GM12878 (cell line): ENCODE measurements at regions not wholly inside any gene's neighbourhood (a gene's known extent, or its start where the extent isn't known, plus 50 kb on each side); places are given as distances from the start of the nearest gene placed in this dataset.

Experiments used
- ATAC-seq: fragments of 200-7000 bp; cut with Tn5 transposase; 3 replicates; pipeline ENCODE4 v1.9.1; 2020; ENCODE audit warnings: mild to moderate bottlenecking, moderate library complexity
- BruUV-seq: library from RNA; stranded (reverse); fragments of 400-500 nt; replicated peaks from 2 replicates; lab custom pipeline; 2021; lab: Mats Ljungman, UMichigan
- CTCF ChIA-PET: fragments of 300-600 bp; sonication (Branson Sonifier 250); formaldehyde crosslinking; extraction: SDS; loops from one replicate; lab custom pipeline; 2021; ENCODE audit warnings: inconsistent platforms; lab: Yijun Ruan, JAX
- POLR2A ChIA-PET: fragments of 350-600 bp; formaldehyde crosslinking; extraction: SDS; loops from one replicate; lab custom pipeline; 2021; ENCODE audit warnings: inconsistent platforms; lab: Charles Lee
- RAD21 ChIA-PET: fragments of 300-600 bp; sonication (Branson Sonifier 250); formaldehyde crosslinking; loops from one replicate; lab custom pipeline; 2023; ENCODE audit warnings: antibody characterized with exemption; ENCODE audit not compliant: unreplicated experiment; lab: Charles Lee
- SMC1A ChIA-PET: fragments of 300-600 bp; sonication (Branson Sonifier 250); formaldehyde crosslinking; loops from one replicate; lab custom pipeline; 2023; ENCODE audit not compliant: unreplicated experiment, uncharacterized antibody; lab: Charles Lee
- DNase-seq: peaks from one replicate; pipeline ENCODE4 v3.0.0-alpha.2; 2011; ENCODE audit warnings: low read depth, low spot score
- FAIRE-seq: peaks from 3 replicates; lab custom pipeline; 2011; peaks lifted over from hg19 to GRCh38; lab: Jason Lieb, UNC
- H2AFZ ChIP-seq: 2 replicates; pipeline ENCODE4 v1.6.0; 2011; ENCODE audit warnings: low read depth, low read length, control low read depth; ENCODE audit not compliant: control insufficient read depth
- H3K27ac ChIP-seq: 2 replicates; pipeline ENCODE4 v1.5.1; 2011; ENCODE audit warnings: control low read depth; ENCODE audit not compliant: control insufficient read depth, insufficient read depth
- H3K27me3 ChIP-seq, 2 experiments: replicated peaks in 1 of 2; 2 replicates each; pipeline versions ENCODE4 v1.6.0 to v1.6.1; 2011; ENCODE audit warnings: low read length in 1 of 2; ENCODE audit not compliant: control insufficient read depth in 2 of 2, insufficient read depth in 2 of 2
- H3K36me3 ChIP-seq, 2 experiments: 2 replicates each; pipeline ENCODE4 v1.5.1; 2011; ENCODE audit warnings: low read length in 1 of 2; ENCODE audit not compliant: control insufficient read depth in 2 of 2, insufficient read depth in 2 of 2
- H3K4me1 ChIP-seq: 2 replicates; pipeline ENCODE4 v1.6.1; 2011; ENCODE audit warnings: mild to moderate bottlenecking, low read length, moderate library complexity, mixed read lengths; ENCODE audit not compliant: control insufficient read depth, insufficient read depth
- H3K4me2 ChIP-seq: 2 replicates; pipeline ENCODE4 v1.6.0; 2011; ENCODE audit warnings: control low read depth; ENCODE audit not compliant: control insufficient read depth, insufficient read depth
- H3K4me3 ChIP-seq: fragments of 200-600 bp; sonication (generic); 2 replicates; pipeline ENCODE4 v1.5.1; 2016
- H3K79me2 ChIP-seq: 2 replicates; pipeline ENCODE4 v1.6.0; 2011; ENCODE audit warnings: low read length; ENCODE audit not compliant: control insufficient read depth, insufficient read depth
- H3K9ac ChIP-seq: 2 replicates; pipeline ENCODE4 v1.8.0; 2011; ENCODE audit warnings: low read length, control low read depth, mixed read lengths; ENCODE audit not compliant: control insufficient read depth, insufficient read depth
- H3K9me3 ChIP-seq: replicated peaks from 3 replicates; pipeline ENCODE4 v1.5.1; 2011; ENCODE audit warnings: mild to moderate bottlenecking, low read length; ENCODE audit not compliant: control insufficient read depth, insufficient read depth
- H4K20me1 ChIP-seq: 2 replicates; pipeline ENCODE4 v1.6.0; 2011; ENCODE audit not compliant: control insufficient read depth, insufficient read depth
- FOXM1 ChIP-seq: IDR thresholded peaks from 2 replicates; pipeline ENCODE4 v1.6.1; 2012; ENCODE audit warnings: low read depth, mild to moderate bottlenecking, inconsistent platforms, low read length, moderate library complexity
- JUNB ChIP-seq: IDR thresholded peaks from 2 replicates; pipeline ENCODE4 v1.6.1; 2016; ENCODE audit warnings: antibody characterized with exemption, mild to moderate bottlenecking
- MEF2A ChIP-seq: IDR thresholded peaks from 2 replicates; pipeline ENCODE4 v1.6.1; 2011; ENCODE audit warnings: low read depth, mild to moderate bottlenecking, low read length, moderate library complexity; ENCODE audit not compliant: insufficient read depth
- MEF2B ChIP-seq: fragments of 450-650 bp; IDR thresholded peaks from 2 replicates; pipeline ENCODE4 v1.6.1; 2018; ENCODE audit warnings: mild to moderate bottlenecking, moderate library complexity; ENCODE audit not compliant: partially characterized antibody, poor library complexity, severe bottlenecking
- MTA3 ChIP-seq: IDR thresholded peaks from 2 replicates; pipeline ENCODE4 v1.6.1; 2012; ENCODE audit warnings: low read length, inconsistent platforms, borderline replicate concordance
- RAD21 ChIP-seq: IDR thresholded peaks from 2 replicates; pipeline ENCODE4 v1.6.1; 2011; ENCODE audit warnings: mild to moderate bottlenecking, low read depth, low read length, moderate library complexity; ENCODE audit not compliant: insufficient read depth
- RUNX3 ChIP-seq: IDR thresholded peaks from 2 replicates; pipeline ENCODE4 v1.6.1; 2012; ENCODE audit warnings: low read length, inconsistent platforms
- SMC3 ChIP-seq: IDR thresholded peaks from 2 replicates; pipeline ENCODE4 v1.6.1; 2011; ENCODE audit warnings: low read length, improper control_type of control experiment, borderline replicate concordance
- WRNIP1 ChIP-seq: IDR thresholded peaks from 2 replicates; pipeline ENCODE4 v1.6.1; 2011; ENCODE audit warnings: low read depth, low read length, improper control_type of control experiment, borderline replicate concordance
- WGBS: methylation state at CpG from one replicate; pipeline ENCODE4 v1.1.6; 2016; ENCODE audit warnings: low lambda C conversion rate; ENCODE audit not compliant: insufficient replicate concordance, insufficient coverage; ENCODE audit errors: missing lambda C conversion rate; 5-methylcytosine and 5-hydroxymethylcytosine counted together
- in situ Hi-C: fragments of 300-500 bp; cut with MboI; formaldehyde crosslinking; loops from 9 replicates; pipeline ENCODE4 v1.14.3; 2018; ENCODE audit warnings: mixed read lengths
- intact Hi-C: fragments of 100-400 bp; cut with micrococcal nuclease; formaldehyde crosslinking; loops from one replicate; pipeline ENCODE4 v1.14.2; 2022; ENCODE audit not compliant: unreplicated experiment
- TF ChIP-seq, protein P1 (sequence below): fragments of 450-650 bp; IDR thresholded peaks from 2 replicates; pipeline ENCODE4 v1.6.1; 2017; ENCODE audit warnings: mild to moderate bottlenecking, moderate library complexity
- TF ChIP-seq, protein P2 (sequence below), 3 experiments: IDR thresholded peaks in 2 of 3; conservative IDR thresholded peaks in 1 of 3; 2 replicates each; pipeline ENCODE4 v1.5.1; 2011; ENCODE audit warnings: low read depth in 3 of 3, low read length in 3 of 3, mild to moderate bottlenecking in 3 of 3, control low read depth in 2 of 3, moderate library complexity in 2 of 3, inconsistent platforms in 1 of 3, mixed read lengths in 1 of 3; ENCODE audit not compliant: control insufficient read depth in 2 of 3, insufficient read depth in 1 of 3; ENCODE audit errors: extremely low read depth in 1 of 3

DNA sequence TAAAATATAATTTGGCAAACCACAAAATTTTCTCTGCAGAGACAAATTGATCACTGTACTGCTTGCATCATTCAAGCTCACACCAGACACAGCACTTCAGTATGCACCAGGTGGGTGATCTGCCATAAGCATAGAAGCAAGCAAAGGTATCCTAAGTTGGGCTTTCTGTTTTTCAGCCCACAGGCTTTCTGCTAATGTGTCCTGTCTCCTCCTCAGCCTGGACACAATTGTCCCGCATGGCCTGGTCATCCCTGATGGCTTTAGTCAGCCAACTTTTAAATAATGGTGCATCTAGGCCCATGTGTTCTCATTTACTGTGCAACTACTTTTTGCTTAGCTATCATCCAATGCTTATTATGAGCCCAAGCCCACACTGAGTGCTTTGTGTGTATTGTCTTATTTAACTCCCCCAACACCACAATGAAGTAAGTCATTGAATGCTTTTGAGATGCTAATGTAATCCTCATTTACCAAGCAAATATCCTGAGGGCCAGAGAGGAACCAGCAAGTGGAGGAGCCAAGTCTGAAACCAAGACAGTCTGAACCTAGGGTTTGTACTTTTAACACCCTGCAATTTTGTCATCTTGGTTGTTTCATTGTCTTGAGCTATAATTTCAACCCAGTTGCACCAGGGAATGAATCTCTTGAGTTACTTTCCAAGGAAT is 111.2 kb upstream of the SETBP1 start (continued):
- TF ChIP-seq, protein P1, sequence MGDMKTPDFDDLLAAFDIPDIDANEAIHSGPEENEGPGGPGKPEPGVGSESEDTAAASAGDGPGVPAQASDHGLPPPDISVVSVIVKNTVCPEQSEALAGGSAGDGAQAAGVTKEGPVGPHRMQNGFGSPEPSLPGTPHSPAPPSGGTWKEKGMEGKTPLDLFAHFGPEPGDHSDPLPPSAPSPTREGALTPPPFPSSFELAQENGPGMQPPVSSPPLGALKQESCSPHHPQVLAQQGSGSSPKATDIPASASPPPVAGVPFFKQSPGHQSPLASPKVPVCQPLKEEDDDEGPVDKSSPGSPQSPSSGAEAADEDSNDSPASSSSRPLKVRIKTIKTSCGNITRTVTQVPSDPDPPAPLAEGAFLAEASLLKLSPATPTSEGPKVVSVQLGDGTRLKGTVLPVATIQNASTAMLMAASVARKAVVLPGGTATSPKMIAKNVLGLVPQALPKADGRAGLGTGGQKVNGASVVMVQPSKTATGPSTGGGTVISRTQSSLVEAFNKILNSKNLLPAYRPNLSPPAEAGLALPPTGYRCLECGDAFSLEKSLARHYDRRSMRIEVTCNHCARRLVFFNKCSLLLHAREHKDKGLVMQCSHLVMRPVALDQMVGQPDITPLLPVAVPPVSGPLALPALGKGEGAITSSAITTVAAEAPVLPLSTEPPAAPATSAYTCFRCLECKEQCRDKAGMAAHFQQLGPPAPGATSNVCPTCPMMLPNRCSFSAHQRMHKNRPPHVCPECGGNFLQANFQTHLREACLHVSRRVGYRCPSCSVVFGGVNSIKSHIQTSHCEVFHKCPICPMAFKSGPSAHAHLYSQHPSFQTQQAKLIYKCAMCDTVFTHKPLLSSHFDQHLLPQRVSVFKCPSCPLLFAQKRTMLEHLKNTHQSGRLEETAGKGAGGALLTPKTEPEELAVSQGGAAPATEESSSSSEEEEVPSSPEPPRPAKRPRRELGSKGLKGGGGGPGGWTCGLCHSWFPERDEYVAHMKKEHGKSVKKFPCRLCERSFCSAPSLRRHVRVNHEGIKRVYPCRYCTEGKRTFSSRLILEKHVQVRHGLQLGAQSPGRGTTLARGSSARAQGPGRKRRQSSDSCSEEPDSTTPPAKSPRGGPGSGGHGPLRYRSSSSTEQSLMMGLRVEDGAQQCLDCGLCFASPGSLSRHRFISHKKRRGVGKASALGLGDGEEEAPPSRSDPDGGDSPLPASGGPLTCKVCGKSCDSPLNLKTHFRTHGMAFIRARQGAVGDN: no peak
- TF ChIP-seq JUNB (no peak), FOXM1 (no peak), MTA3 (no peak), MEF2A (no peak)
- TF ChIP-seq, all 136 proteins: peak for 0

- no peak overlapping the region for H3K4me3 ChIP-seq
- H3K4me2 ChIP-seq: no peak overlapping the region
- H3K9me3 ChIP-seq: no peaks in the 10 kb centered on the region
- no TSS peak for BruUV-seq
- H3K36me3 ChIP-seq: no peaks in the 10 kb centered on the region
- DNase-seq (no peak), ATAC-seq (peak; percentile 65; the same call in 2 of the 3 replicates), FAIRE-seq (peak; percentile 54)
- ChIA-PET CTCF (interaction anchor here (0.6 to 3.0 kb wide), 20 partner anchors 9 to 696 kb away, joined by 3 to 26 read pairs (median 3); no protein-coding TSS in a partner anchor), RAD21 (interaction anchor here (1.0 to 1.1 kb wide), 2 partner anchors 96 to 634 kb away, joined by 3 read pairs; no protein-coding TSS in a partner anchor), POLR2A (interaction anchor here (0.6 kb wide), 1 partner anchor 96 kb away, joined by 4 read pairs; no protein-coding TSS in a partner anchor), SMC1A (interaction anchor here (1.0 to 1.9 kb wide), 8 partner anchors 16 to 806 kb away, joined by 3 to 9 read pairs (median 4); no protein-coding TSS in a partner anchor)
- WGBS: 58% methylated on average over 9 of the region's 9 CpGs
- no peaks in the 10 kb centered on the region for H3K4me1 ChIP-seq
- 0 out of 4 replicates have a peak, but pooled peaks cover 0 to 1% of the 10 kb centered on the region in 2 experiments for H3K27me3 ChIP-seq
- in situ Hi-C loops: no loop called here
- H3K27ac ChIP-seq: no peak overlapping the region
- no peak overlapping the region for H3K9ac ChIP-seq
- no peak overlapping the region for H2AFZ ChIP-seq
- H3K79me2 ChIP-seq: no peaks in the 10 kb centered on the region
- intact Hi-C loops: loop anchor here (2.0 to 10.0 kb wide), 4 partner anchors 98 to 806 kb away; no protein-coding TSS in a partner anchor
- H4K20me1 ChIP-seq: no peaks in the 10 kb centered on the region
- no peak for TF ChIP-seq WRNIP1
- TF ChIP-seq, protein P2, sequence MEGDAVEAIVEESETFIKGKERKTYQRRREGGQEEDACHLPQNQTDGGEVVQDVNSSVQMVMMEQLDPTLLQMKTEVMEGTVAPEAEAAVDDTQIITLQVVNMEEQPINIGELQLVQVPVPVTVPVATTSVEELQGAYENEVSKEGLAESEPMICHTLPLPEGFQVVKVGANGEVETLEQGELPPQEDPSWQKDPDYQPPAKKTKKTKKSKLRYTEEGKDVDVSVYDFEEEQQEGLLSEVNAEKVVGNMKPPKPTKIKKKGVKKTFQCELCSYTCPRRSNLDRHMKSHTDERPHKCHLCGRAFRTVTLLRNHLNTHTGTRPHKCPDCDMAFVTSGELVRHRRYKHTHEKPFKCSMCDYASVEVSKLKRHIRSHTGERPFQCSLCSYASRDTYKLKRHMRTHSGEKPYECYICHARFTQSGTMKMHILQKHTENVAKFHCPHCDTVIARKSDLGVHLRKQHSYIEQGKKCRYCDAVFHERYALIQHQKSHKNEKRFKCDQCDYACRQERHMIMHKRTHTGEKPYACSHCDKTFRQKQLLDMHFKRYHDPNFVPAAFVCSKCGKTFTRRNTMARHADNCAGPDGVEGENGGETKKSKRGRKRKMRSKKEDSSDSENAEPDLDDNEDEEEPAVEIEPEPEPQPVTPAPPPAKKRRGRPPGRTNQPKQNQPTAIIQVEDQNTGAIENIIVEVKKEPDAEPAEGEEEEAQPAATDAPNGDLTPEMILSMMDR (IDR thresholded peaks at IDR 0.05 in 2 of 3, conservative IDR thresholded peaks at IDR 0.05 in 1 of 3; ENCODE audit: control insufficient read depth in 2 of 3, extremely low read depth in 1 of 3, insufficient read depth in 1 of 3, low read depth in 3 of 3, low read length in 3 of 3): peak; percentile 63 to 78 (median 67); a peak in 5 of 6 replicates
- no peak for TF ChIP-seq MEF2B
- TF ChIP-seq RUNX3: peak; percentile 12; the same call in 1 of the 2 replicates
- TF ChIP-seq SMC3: peak; percentile 53; the same call in 1 of the 2 replicates
- TF ChIP-seq RAD21: peak; percentile 68
These were observed 101.5 kb upstream of the SETBP1 start for GRCh38 chr18:44579028-44579702.
